ENCODE measurements at regions not wholly inside any gene's neighbourhood (a gene's known extent, or its start where the extent isn't known, plus 50 kb on each side); places are given as distances from the start of the nearest gene placed in this dataset.
"Not testable (repeated sequence)": the region's sequence is repeated elsewhere in the genome, so short reads cannot be mapped to it uniquely, and the experiment has no call there.

- no peak for FAIRE-seq
- DNase-seq (ENCODE audit: insufficient read length, low spot score) = no peak
Measured at GRCh38 chr1:185480545-185480944, 163.5 kb upstream of the IVNS1ABP start.

DNA sequence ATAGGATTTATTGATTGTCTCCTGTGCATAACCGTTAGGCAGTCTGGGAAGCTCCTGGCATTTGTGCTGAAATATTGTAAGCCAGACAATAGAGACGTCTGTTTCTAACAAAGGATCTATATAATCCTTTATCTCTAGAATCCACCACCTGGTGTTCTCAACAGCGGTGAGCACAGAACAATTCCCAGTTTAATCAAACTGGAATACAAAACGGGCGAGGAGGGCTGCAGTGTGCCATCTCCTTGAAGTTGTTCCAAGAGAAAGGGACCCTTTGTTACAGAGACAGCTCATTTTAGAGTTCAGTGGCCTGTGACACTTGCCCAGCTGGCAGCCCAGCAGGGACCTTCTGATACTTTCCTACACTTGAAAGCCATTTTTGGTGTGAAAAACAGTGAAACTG, 162.8 kb upstream of the IVNS1ABP start:
- FAIRE-seq (no peak), DNase-seq (ENCODE audit: insufficient read length, low spot score) (no peak)

- FAIRE-seq = no peak
- no peak for DNase-seq (ENCODE audit: insufficient read length, low spot score)
Measured at GRCh38 chr1:185478877-185479276, 161.8 kb upstream of the IVNS1ABP start.

- no peak for DNase-seq (ENCODE audit: insufficient read length, low spot score)
- no peak for FAIRE-seq
Measured at GRCh38 chr1:185477638-185478580, 160.9 kb upstream of the IVNS1ABP start.

- no peak for FAIRE-seq
Measured at GRCh38 chr1:185474440-185475149, 157.6 kb upstream of the IVNS1ABP start.

DNA sequence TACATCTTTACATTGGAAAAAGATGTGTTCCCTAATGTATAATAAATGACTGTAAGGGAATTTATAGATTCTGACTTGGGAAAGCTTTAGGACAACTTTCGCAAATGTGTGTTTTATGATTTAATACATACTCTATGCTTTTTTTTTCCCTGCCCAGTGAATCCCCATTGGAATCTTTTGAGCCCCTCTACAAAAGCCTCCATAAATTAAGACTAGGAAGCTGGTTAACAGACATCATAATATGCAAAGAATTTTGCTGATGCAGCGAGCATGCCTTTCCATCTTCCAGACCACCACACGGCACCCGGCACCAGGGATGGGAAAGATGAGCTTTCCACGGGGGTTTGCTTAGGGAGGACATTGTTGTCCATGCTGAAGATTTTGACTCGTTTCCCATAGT, 156.1 kb upstream of the IVNS1ABP start:
- no peak for FAIRE-seq

More at GRCh38 chr1:185474440-185475149, 157.6 kb upstream of the IVNS1ABP start:
- DNase-seq (ENCODE audit: insufficient read length, low spot score) = no peak

GRCh38 chr1:185468626-185469025, 151.6 kb upstream of the IVNS1ABP start:
- FAIRE-seq (no peak), DNase-seq (ENCODE audit: insufficient read length, low spot score) (no peak)

More for the DNA sequence above, 156.1 kb upstream of the IVNS1ABP start:
- DNase-seq (ENCODE audit: insufficient read length, low spot score) = no peak

GRCh38 chr1:185467122-185467521, 150.1 kb upstream of the IVNS1ABP start:
- no peak for FAIRE-seq
- DNase-seq (ENCODE audit: insufficient read length, low spot score) = no peak

- DNase-seq (ENCODE audit: insufficient read length, low spot score) (no peak), FAIRE-seq (no peak)
Measured at GRCh38 chr1:185464777-185465176, 147.7 kb upstream of the IVNS1ABP start.

DNA sequence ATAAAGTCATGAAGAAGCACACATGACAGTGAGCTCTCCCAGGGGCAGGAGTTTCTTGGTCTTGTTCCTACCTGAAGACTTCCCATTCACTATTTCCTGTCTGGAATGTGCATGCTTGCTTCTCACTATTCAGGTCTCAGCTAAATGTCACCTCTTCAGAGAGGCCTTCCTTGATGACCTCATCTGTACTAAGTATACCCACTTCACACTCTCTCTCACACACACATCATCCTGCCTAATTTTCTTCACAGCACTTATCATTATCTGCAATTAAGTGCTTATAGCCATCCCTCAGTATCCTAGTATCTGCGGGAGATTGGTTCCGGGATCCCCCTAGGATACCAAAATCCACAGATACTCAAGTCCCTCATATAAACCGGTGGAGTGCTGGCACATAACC, 146.4 kb upstream of the IVNS1ABP start:
- DNase-seq (ENCODE audit: insufficient read length, low spot score) (no peak), FAIRE-seq (no peak)

- no peak for FAIRE-seq
- DNase-seq (ENCODE audit: insufficient read length, low spot score) = no peak
Measured at GRCh38 chr1:185463011-185463410, 146.0 kb upstream of the IVNS1ABP start.

- not testable (repeated sequence) for FAIRE-seq; DNase-seq (ENCODE audit: insufficient read length, low spot score)
Measured at GRCh38 chr1:185460723-185461122, 143.7 kb upstream of the IVNS1ABP start.

DNA sequence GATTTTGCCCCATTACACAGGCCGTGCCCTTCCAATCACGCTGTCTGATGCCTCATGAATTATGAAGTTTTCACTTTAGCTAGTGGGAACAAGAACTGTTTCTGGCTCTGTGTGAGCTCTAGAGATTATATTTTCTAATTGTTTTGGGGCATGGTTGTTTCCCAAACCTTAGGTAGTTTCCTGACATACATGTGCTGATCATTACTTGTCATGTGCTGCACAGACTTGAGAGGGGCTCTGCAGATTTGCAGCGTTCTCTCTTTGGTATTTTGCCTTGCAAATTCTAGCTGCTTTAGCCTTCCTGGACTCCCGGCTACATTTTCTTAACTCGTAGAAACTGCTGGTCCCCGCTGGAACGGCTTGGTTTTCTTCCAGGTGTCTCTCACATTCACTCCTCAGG, 142.1 kb upstream of the IVNS1ABP start:
- FAIRE-seq (no peak), DNase-seq (ENCODE audit: insufficient read length, low spot score) (no peak)

DNA sequence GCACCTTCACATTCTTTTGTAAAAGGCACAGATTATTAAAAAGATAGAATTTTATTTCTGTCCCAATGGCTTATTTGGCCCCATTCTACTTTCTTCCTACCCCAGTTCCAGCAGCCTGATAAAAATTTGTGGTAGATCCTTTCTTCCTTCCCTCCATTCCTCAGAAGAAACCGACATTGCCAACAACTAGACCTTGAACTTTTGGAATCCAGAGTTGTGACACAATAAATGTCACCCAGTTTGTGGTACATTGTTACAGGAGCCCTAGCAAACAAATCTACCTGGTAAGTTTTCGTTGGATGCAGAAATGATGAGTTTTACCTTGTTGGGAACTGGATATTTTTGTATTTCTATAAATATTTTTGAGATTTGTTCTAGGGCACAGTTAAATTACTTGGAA, 141.6 kb upstream of the IVNS1ABP start:
- DNase-seq (ENCODE audit: insufficient read length, low spot score) = no peak
- no peak for FAIRE-seq

GRCh38 chr1:185453496-185454192, 136.6 kb upstream of the IVNS1ABP start:
- no peak for DNase-seq (ENCODE audit: insufficient read length, low spot score)
- FAIRE-seq = no peak

DNA sequence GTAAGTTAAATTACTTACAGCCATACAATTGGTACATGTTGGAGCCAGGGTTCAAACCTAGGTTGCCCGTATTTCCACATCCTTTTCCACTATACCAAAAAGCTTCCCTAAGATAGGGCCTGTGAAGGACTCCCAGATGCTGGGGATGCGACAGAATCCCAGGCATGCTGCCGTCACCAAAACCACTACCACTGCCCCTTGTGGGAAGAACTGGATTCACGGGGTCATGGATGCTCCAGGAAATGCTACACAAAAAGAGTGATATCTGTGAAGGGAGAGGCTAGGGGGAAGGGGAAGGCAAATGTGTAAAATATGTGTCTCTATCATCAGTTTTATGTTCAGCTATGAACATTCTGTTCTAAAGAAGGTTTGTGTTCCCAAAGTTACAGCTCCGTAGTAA, 133.9 kb upstream of the IVNS1ABP start:
- no peak for FAIRE-seq
- DNase-seq (ENCODE audit: insufficient read length, low spot score) = no peak

DNA sequence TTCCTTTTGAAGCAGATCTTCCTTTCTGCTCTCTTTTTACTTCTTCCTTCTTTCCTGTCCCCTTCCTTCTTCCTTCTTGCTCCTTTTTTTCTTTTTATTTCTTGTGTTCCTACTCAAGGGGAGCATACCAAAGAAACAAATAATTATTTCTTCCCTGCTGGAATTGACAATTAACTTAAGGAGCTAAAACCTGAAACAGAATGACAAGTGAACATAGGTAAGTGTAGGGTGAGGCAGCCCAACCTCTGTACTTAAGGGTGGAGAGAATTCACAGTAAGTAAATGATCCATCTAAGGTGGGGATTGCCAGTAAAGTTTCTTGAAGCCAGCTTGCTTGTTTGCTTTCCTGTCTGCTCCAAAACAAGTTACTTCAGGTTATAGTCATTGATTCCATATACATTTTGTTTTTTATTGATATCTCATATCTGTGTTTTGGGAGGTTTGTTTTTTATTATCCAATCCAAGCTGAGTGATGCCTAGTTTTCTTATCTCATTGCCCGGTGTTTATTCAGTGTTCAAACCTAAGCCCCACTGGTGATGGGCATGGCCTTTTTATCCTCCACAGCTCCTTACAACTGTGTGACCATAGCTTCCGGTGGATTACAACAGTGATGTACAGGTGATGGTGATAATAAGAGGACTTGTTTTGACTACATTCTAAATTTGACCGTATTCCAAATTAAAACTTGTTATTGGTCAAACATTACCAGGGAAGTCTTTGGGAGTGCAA, 133.2 kb upstream of the IVNS1ABP start:
- DNase-seq (ENCODE audit: insufficient read length, low spot score) (no peak), FAIRE-seq (no peak)

DNA sequence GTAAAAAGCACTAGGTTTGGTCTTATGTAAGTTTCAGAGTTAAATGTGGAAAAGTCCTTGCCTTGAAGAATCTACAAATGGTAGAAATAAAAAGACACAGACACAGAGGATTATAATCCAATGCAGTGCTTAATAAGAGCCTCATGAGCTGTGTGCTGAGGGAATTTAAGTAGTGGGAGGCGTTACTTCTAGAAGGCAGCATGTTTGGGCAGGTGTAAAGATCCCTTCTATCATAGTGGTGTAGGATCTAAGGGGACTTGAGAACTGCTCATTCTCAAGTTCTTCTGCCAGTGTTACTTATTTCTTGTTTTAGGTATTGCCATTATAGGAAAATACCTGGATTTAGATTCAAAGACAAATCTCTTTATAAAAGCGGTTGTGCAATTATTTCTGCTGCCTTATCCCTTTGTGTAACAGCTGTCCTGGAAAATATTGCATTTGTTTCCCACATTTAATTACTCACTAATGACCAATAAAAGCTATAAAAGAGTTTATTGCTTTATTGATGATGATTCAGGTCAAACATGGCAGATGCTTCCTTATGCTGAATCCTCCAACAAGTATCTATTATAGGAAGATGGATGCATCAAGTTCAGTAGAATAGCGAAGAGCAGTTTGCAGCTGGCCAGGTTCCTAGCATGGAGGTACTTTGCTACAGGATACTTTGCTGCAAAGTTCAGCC, 132.5 kb upstream of the IVNS1ABP start:
- no peak for FAIRE-seq
- DNase-seq (ENCODE audit: insufficient read length, low spot score) = no peak

- no peak for FAIRE-seq
Measured at GRCh38 chr1:185448591-185449186, 131.6 kb upstream of the IVNS1ABP start.

GRCh38 chr1:185446131-185446530, 129.1 kb upstream of the IVNS1ABP start:
- no peak for DNase-seq (ENCODE audit: insufficient read length, low spot score)

More at GRCh38 chr1:185448591-185449186, 131.6 kb upstream of the IVNS1ABP start:
- DNase-seq (ENCODE audit: insufficient read length, low spot score) = no peak

More at GRCh38 chr1:185446131-185446530, 129.1 kb upstream of the IVNS1ABP start:
- no peak for FAIRE-seq
